ENCODE measurements at regions not wholly inside any gene's neighbourhood (a gene's known extent, or its start where the extent isn't known, plus 50 kb on each side); places are given as distances from the start of the nearest gene placed in this dataset.

DNA sequence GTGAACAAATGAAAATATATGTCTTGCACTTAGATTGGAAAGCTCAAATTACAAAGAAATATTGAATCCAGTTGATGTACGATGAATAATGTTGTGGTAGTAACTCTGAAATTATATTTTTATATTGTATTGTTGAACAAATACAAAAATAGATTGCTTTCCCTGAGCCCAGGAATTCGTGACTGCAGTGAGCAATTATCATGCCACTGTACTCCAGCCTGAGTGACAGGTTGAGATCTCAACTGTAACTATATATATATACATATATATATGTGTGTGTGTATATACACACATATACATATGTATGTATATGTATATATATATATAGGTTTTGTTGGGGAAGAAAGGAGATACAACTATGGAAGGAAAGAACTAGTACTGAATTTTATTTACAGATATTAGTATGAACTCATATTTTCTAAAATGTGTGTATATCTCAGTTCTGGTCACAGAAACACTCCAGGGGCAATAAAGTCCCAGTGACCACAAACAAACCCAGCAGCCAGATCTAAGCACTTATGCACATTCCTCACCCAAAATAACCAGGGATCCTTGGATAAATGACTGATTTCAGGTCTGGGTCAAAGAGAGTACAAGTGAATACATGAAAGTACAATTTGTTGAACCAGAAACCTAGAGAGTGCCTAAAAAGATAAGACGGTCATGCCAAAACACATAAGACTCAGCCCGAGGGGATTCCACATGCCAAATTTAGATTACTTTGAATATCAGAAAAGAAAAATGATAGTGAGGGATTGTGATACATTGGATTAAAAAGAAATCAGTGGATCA, 146.3 kb downstream of the TMX3 start:
- TF ChIP-seq, protein P1, sequence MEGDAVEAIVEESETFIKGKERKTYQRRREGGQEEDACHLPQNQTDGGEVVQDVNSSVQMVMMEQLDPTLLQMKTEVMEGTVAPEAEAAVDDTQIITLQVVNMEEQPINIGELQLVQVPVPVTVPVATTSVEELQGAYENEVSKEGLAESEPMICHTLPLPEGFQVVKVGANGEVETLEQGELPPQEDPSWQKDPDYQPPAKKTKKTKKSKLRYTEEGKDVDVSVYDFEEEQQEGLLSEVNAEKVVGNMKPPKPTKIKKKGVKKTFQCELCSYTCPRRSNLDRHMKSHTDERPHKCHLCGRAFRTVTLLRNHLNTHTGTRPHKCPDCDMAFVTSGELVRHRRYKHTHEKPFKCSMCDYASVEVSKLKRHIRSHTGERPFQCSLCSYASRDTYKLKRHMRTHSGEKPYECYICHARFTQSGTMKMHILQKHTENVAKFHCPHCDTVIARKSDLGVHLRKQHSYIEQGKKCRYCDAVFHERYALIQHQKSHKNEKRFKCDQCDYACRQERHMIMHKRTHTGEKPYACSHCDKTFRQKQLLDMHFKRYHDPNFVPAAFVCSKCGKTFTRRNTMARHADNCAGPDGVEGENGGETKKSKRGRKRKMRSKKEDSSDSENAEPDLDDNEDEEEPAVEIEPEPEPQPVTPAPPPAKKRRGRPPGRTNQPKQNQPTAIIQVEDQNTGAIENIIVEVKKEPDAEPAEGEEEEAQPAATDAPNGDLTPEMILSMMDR (IDR thresholded peaks at IDR 0.05; ENCODE audit: low read depth, low read length): no peak
- no peak for TF ChIP-seq EZH2phosphoT487 (IDR thresholded peaks at IDR 0.05; ENCODE audit: low read depth)

Data from OCI-LY3 (cell line).